NCI-H1694 (cell line): ENCODE measurements at regions not wholly inside any gene's neighbourhood (a gene's known extent, or its start where the extent isn't known, plus 50 kb on each side); places are given as distances from the start of the nearest gene placed in this dataset.
"Not testable (repeated sequence)": the region's sequence is repeated elsewhere in the genome, so short reads cannot be mapped to it uniquely, and the experiment has no call there.

Experiments
- DNase-seq: peaks from one replicate; lab custom pipeline; 2025; lab: John Stamatoyannopoulos, UW

DNA sequence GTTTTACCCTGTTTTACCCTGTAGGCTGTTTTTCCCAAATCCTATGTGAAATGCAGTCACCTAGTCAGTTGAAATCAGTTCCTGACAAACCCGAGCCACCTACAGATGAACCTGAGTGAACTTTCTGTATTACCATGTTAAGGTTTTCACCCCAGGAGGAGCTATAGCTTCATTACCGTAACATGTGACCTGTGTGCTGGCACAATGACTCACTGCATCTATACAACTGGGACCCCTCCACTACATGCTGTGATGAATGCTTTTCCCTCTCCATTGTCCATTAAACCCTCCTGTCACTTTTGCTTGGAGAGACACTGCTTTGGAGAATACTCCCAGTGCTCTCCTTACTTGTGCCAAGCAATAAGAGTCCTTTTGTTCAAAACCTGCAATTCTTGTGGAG lies 1974.8 kb downstream of the EFNA5 start:
- no peak for DNase-seq

DNA sequence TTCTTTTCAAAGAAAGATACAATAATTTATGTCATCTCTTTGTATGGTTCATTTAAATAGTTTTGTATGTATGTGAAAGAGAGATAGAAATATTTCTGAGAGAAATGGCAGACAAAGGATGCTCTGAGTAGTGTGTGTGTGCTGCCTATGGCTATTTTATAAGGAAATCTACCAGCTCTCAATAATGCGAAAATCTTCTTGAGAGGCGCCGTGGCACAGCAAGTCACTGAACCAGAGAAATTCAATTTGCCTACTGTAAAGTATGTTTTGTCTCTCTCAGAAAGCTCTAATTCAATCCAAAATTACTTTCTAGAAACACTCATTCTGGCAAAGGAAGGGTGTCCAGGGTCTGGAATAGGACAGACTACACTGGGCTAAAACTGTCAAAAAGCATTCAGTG lies 1981.1 kb downstream of the EFNA5 start:
- DNase-seq = no peak

DNA sequence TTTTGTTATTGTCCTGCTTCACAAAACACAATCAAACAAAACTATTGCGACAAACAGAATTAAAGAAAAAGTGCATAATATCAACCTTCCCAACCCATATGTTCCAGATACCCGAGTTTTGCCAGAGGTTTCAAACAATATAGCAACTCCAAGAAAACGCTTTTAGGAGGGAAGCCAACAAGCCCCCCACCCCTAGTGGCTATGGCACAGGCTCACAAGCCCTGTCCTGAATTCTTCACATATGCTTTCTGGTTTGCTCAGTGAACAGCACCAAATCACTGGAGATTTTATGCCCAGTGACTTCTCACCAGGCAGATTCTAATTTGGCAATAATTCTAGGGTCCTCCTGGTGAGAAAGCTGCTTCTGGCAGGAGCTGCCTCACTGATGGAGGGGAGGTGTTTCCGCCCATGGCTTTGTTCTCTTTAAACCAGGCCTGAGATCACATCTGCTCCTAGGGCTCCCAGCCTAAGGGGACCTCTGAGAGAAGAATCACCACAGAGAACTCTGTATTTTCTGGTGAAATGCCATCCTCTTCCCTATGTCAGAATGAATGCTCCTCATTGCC lies 1982.4 kb downstream of the EFNA5 start:
- DNase-seq = peak; percentile 67

DNA sequence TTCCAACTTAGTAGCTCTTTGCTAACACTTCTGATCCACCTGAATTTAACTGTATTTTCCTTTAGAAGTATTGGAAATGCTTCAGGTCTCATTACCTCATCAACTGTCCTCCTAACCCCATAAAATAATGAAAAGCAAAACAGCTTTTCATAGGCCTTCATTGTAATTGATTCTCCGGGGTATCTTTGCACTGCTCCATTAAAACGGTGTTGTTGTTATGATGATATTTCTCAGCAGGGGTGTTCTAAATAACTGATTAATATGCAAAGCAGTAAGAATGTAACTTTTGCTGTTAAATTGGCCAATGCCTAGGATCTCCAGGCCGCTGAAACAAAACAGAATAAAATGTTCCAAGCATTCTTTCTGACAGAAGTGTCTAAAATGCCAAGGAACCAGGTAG lies 1983.2 kb downstream of the EFNA5 start:
- no peak for DNase-seq

DNA sequence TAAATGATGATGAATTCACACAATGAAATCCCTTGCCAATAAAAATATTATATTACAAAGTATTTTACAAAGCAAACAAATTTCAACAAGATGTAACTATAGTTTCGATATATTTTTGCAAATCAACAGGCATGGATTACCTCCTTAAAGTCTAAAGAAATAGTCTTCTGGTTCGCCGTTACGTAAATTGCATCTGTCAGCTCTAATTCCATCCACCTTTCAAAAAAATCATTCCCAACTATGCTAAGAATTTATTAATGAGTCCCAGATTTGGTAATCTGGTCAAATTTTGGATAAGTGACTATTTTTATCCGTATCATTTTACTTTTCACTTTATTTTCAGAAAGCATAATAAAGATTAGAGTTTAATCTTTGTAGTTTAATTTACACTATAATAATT lies 1984.9 kb downstream of the EFNA5 start:
- no peak for DNase-seq

DNA sequence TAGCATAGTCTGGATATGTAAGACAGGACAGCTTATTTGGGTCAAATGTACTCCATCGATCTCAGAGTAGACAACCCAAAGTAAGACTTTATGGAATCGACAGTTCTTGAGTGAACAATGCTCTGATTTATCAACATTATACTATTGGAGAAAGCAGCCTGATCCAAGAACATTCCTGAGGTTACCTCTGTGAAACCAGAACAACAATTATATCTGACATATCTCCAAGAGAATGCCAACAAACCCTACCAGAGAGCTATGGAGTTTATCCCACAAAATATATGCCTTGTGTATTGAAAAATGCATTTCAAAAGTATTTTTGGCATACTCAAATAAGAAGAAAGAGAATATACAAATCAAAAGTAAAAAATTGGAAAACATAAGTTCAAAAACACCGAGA lies 1985.9 kb downstream of the EFNA5 start:
- no peak for DNase-seq

DNA sequence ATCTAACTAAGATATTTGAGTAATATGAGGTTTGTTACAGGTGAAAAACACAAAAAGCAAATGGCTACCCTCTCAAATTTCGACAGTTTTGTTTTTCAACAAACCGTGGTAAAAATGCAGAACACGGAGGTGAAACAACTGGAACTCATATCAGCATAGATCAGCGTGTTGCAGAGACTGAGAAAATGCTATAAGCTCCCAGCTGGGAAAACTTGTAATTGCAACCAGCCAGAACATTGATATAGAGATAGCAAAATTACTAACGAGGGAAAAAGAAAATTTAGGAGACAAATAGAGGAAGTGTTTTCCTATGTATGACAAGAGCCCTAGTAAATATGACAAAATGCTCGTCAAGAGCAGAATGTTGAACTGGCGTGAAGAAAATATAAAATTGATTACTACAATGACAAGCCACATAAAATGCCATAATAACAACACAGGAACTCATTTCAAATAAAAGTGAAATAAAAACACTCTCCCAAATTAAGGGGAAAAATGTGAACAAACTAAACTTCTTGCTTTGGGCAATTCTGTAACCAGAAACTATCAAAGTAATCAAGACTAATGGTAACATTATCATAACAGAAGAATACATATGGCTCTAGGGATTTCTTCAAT lies 1989.8 kb downstream of the EFNA5 start:
- no peak for DNase-seq

DNA sequence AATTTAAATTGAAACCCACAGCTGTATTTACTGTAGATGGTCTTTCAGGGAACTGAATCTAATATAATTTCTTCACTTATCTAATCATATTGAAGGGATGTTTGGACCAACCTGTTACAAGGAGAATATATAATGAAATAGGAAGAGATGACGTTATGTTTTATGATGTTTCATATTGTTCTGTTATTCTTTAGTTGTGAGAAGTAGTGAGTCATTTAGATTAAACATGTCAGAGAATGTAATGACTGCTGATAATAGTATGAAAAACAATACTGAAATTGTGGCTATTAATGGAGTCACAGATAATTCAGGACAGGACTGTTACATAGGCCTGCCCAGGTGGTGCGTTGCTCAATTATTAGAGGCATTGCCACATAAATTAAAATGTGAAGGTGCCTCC lies 1993.4 kb downstream of the EFNA5 start:
- DNase-seq = no peak

DNA sequence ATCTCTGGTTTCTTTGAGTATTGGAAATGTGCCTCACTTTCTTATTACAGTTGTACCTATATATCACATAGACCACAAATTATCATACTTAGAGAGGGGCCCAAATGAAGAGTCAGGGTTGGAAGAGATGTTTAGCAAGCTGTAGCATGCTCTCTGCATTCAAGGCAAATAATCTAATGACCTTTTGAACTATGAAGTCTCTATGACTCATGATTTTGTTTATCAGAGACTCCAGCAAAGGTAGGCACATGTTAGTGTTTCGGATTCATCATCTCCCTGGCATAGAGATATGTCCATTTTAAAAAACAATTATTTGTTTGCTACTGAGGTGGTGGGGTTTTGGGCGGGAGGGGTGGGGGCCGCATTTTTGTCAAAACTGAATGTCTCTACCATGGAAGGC lies 2000.1 kb downstream of the EFNA5 start:
- no peak for DNase-seq

DNA sequence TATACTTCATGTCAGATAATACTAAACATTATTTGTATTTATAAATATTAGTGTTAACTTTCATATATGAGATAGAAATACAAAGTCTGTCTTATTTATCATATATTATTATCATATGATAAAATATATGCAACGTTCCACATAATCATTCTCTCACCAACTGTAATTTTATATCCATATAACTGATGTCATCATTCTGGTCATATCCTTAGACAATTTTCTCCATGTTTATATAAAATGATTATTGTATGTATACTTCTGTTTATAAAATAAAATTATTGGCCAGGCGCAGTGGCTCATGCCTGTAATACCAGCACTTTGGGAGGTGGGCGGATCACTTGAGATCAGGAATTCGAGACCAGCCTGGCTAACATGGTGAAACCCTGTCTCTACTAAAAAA lies 2007.1 kb downstream of the EFNA5 start:
- no peak for DNase-seq

DNA sequence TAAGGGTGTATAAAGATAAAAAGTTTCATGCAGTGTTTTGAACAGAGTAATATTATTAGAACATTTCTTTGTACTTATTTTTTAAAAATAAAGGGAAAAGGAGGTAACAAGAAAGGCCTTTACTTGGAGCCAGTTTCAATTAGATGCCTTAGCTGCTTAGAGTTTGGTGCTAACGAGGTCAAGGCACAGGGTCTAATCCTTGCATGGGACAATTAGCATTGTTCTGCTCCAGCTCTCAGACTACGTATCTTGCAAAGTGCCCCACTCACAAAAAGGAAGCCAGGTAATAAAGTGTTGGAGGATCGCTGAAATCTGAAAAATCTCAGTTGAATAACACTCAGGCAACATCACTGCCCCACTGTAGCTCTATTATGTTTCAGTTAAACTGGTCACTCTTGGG lies 2011.3 kb downstream of the EFNA5 start:
- no peak for DNase-seq

DNA sequence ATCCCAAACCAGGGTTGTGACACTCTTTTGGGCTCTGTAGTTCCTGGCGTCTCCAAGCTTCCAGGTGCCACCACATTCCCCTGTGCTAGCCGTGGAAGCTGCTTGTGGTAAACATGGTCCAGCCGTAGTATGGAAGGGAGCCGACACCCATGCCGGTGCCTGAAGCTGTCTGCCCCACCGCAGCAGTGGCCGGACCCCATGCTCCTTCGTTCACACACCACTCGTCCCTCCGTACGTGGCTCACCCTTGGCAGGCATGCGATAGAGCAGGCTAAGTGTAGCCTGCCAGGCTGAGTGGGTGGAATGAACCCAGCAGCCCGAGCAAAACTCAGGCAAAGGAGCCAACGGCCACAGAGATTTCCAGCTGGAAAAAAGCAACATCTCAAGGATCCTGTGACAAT lies 2030.4 kb downstream of the EFNA5 start:
- DNase-seq = no peak

DNA sequence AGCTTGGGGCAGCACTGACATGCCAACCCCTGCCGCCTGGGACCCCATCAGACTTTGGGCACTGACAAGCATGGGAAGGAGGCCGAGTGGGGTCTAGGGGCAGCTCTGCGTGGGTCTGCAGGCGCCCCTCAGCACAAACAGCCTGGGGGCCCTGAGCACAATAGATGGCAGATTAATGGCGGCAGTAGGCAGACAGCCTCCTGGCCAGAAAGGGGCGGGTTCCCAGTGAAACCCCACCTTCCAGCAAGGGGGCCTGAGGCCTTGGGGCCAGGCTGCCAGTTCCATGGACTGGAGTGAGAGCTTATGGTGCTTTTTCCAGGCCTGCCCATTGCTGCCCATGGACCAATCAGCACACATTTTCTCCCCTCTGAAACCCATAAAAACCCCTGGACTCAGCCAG lies 2031.2 kb downstream of the EFNA5 start:
- no peak for DNase-seq

DNA sequence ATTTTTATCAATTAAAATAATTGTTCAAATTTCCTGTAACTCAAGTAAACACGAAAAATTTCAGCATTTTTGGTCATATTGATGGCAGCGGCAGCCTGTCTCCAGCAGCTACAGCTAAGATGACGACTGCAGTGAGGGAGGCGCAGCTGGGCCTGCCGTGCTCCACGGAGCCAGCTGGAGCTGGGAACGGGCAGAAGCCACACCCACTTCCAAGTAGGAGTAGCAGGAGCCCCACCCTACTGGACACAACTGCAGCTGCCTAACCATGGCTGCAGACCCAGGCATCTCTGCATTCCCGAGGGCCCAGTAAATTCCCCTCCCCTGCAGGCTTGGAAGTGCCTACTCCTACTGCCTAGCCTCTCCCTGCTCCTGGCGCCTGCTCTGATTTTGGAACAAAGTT lies 2031.7 kb downstream of the EFNA5 start:
- DNase-seq = no peak

DNA sequence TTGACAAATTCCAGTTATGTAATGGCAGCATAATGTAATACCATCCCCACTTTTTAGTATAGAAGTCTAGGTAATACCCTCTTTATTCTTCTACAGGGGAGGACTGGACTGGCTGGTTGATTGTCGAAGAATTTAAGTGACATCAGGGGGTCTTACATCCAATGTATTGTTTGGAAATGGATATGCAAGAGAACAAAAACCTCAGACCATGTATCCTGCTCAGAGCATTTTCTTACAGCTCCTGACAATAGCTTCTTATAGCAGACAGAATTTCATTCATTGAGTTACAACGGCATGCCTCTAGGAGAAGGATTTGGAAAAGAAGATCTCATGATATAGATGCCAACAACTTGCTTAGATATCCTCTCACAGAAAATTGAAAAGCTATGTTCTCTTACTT lies 2032.3 kb downstream of the EFNA5 start:
- no peak for DNase-seq

DNA sequence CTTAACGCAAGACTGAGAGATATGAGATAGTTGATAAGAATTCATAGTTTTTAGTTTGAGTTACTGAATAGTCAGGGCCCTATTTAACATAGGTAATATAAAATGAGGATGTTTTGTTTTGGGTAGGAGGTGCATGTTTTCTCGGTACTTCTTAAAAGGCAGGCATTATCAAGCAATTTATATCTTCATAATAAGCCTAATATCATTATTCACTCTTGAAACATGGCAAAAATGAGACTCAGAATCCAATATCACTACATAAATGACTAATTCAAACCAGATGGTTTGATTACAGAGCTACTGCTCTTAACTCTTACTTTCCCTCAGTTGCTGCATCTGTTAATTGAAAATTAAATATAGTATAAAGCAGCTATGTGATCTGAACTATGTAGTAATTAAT lies 2038.7 kb downstream of the EFNA5 start:
- no peak for DNase-seq

DNA sequence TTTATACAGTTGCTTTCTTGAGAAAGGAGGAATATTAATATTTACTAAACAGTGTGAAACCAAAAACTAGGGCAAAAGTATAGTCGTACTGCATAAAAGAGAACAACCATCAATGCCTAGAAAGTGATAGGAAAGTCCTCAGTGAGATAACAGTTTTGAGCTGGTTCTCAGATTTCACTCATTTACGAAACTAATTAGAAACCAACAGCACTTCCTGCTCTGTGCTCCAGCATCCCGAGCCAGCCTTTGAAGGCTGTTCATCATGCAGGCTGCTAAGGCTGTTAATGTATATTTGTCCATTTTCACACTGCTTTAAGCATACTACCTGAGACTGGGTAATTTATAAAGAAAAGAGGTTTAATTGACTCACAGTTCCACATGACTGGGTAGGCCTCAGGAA lies 2039.9 kb downstream of the EFNA5 start:
- no peak for DNase-seq

DNA sequence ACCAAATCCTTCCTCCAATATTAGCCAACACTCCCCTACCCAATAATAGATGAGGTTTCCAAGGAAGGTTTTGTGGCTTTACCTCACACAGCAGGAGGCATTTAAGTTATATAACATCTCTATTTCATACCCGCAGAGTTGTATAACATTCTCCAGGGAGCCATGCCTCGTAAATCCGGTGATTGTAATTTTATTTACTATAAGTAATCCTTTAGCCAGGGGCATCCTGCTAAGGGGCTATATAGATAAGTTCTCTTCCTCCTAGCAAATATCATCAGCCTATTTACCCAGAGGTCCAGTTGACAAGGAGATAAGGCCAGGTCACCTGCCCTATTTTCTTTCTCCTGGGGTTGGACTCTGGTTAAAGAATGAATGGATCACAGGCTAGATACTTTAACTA lies 2051.0 kb downstream of the EFNA5 start:
- DNase-seq = no peak

DNA sequence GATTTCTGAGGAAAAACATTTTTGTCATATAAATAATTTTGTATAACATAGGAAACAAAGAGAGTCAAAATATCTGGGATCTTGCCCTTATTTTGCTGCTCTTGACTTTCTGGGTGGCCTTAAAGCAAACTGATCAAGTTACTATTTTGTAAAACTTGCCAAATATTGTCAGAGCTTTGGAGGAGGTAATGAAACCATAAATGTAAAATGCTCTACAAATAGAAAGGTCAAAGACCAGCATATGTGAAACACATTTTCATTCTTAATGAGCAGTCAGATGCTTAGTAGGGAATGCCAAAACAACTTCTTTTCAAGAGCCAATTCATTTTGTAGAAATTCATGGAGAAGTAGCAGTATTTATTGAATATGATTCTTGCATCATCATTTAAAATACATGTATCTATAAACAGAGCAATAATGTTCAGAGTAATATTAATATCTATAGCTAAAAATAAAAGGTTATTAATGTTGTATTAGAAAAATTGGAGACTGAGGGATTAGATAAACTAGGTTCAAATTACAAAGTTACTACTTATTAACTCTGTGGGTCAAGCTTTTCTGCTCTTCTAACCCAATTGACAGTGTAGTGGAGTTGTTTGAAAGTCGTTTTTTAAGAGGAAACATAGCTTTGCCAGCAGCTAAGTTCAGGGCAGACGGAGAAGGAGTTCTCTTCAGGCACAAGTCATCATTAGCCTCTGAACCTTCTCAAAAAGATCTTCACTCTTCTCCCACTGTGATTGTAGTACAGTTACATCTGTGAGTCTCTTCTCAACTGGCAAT lies 2053.1 kb downstream of the EFNA5 start:
- DNase-seq = no peak

DNA sequence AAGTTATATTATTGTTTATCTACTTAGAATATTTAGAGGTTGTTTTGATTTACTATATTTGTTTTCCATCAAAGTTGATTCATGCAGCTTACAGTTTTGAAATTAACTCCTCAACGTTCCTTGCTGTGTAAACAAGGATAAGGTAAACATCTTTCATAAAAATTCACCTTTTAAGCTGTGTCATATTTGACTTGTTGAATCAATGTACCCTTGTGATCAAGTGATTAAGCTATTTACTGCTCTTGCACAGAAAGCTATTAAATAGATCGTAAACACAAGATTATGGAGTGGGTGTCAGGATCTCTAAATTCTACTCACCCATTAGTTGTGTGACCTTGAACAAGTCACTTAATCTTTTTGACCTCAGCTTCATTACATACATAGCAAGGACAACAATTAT lies 2054.0 kb upstream of the NUDT12 start:
- no peak for DNase-seq

DNA sequence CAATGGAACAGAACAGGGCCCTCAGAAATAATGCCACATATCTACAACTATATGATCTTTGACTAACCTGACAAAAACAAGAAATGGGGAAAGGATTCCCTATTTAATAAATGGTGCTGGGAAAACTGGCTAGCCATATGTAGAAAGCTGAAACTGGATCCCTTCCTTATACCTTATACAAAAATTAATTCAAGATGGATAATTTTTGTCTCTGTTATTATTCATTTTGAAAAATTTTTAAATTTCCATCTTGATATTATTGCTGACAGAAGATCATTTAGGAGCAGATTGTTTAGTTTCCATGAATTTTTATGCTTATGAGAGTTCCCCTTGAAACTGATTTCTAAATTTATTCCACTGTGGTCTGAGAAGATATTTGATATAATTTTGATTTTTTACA lies 2039.8 kb upstream of the NUDT12 start:
- DNase-seq = not testable (repeated sequence)

DNA sequence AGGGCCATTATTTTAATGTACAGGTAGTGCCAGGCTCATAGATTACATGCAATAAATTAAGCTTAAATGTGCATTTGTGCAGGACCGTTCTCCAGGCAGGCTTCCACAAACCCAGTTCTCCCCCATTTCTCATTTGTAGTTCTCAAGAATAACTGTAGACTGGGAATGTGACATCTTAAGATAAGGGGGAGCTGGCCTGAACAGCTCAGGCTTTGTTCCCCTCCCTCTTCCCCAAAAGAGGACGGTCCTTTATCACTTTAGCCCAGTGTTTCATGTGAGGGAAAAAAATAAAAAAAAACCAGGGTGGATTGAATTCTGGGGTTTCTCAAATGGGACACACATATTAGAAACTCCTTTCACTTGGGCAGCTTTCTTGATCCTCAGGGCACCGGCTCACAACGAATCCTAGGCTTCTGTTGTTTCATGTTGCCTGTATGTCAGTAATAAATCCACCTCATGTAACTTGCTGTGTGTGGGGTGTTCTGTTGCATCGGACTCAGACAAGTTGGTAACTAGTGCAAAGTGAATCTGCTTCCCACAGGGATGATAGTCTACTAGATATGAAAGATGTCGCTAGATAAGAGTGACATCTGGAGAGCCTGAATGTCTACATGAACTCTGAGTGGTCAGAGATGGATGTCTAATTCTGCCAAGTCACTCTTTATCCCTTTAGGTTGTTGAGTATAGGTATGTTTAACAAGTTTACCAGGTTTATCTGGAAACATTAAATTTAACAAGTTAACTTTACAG lies 2030.6 kb upstream of the NUDT12 start:
- no peak for DNase-seq
